ENCODE measurements at regions not wholly inside any gene's neighbourhood (a gene's known extent, or its start where the extent isn't known, plus 50 kb on each side); places are given as distances from the start of the nearest gene placed in this dataset.

DNA sequence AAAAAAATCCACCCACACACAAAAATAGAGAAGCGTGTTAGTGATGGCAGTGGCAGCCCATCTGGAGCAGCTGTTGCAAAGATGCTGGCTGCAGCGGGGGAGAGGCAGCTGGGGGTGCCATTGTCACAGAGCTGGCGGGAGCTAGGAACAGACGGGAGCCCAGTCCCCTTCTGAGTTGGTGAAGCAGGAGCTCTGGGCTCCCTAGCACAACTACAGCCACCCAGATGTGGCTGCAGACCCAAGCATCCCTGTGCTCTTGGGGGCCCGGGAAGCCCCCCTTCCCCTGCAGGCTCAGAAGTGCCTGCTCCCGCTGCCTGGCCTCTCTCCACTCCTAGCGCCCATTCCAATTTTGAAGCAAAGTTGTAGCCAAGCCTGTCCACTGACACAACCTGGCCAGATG is 366.6 kb upstream of the MC4R start:
- Histone ChIP-seq H3K27me3 (ENCODE audit: control insufficient read depth, insufficient read depth, low read length) (no peaks in the 10 kb centered on the region), H3K27ac (ENCODE audit: insufficient read depth, low read length) (no peak overlapping the region), H3K4me3 (replicated peaks in 1 of 4; ENCODE audit: control extremely low read depth in 1 of 4, insufficient read depth in 1 of 4, low read depth in 3 of 4, low read length in 4 of 4) (no peak overlapping the region)

GRCh38 chr18:60740313-60740712 is 367.7 kb upstream of the MC4R start:
- H3K27ac ChIP-seq (ENCODE audit: insufficient read depth, low read length) = no peak overlapping the region
- H4K20me1 ChIP-seq (ENCODE audit: control insufficient read depth, extremely low read depth, insufficient read depth, low read length) = no peaks in the 10 kb centered on the region
- H3K4me1 ChIP-seq (ENCODE audit: control insufficient read depth, extremely low read depth, insufficient read depth, low read length) = no peaks in the 10 kb centered on the region
- no peak overlapping the region for H3K4me2 ChIP-seq (ENCODE audit: extremely low read depth, insufficient read depth, low read length)
- DNase-seq (ENCODE audit: low read depth in 2 of 2) = no peak
- no peak overlapping the region for H3K4me3 ChIP-seq (replicated peaks in 1 of 4; ENCODE audit: control extremely low read depth in 1 of 4, insufficient read depth in 1 of 4, low read depth in 3 of 4, low read length in 4 of 4)
- no peaks in the 10 kb centered on the region for H3K27me3 ChIP-seq (ENCODE audit: control insufficient read depth, insufficient read depth, low read length)
- no peaks in the 10 kb centered on the region for H3K9me3 ChIP-seq (ENCODE audit: control insufficient read depth, insufficient read depth, low read depth, low read length)
- no peak for TF ChIP-seq EZH2 (IDR thresholded peaks at IDR 0.05; ENCODE audit: low read length, missing control alignments)
- TF ChIP-seq, protein P1, sequence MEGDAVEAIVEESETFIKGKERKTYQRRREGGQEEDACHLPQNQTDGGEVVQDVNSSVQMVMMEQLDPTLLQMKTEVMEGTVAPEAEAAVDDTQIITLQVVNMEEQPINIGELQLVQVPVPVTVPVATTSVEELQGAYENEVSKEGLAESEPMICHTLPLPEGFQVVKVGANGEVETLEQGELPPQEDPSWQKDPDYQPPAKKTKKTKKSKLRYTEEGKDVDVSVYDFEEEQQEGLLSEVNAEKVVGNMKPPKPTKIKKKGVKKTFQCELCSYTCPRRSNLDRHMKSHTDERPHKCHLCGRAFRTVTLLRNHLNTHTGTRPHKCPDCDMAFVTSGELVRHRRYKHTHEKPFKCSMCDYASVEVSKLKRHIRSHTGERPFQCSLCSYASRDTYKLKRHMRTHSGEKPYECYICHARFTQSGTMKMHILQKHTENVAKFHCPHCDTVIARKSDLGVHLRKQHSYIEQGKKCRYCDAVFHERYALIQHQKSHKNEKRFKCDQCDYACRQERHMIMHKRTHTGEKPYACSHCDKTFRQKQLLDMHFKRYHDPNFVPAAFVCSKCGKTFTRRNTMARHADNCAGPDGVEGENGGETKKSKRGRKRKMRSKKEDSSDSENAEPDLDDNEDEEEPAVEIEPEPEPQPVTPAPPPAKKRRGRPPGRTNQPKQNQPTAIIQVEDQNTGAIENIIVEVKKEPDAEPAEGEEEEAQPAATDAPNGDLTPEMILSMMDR (conservative IDR thresholded peaks at IDR 0.05 in 1 of 2, IDR thresholded peaks at IDR 0.05 in 1 of 2; ENCODE audit: low read depth in 1 of 2, low read length in 2 of 2) = no peak
- no peaks in the 10 kb centered on the region for H3K79me2 ChIP-seq (ENCODE audit: control insufficient read depth, insufficient read depth, low read length)
- H3K9ac ChIP-seq (ENCODE audit: insufficient read depth, low read length) = no peak overlapping the region
- no peaks in the 10 kb centered on the region for H3K36me3 ChIP-seq (ENCODE audit: control insufficient read depth, insufficient read depth, low read length)
- H2AFZ ChIP-seq (ENCODE audit: low read length) = no peak overlapping the region

More for the DNA sequence above, 366.6 kb upstream of the MC4R start:
- no peak overlapping the region for H2AFZ ChIP-seq (ENCODE audit: low read length)
- no peaks in the 10 kb centered on the region for H3K79me2 ChIP-seq (ENCODE audit: control insufficient read depth, insufficient read depth, low read length)
- H3K9me3 ChIP-seq (ENCODE audit: control insufficient read depth, insufficient read depth, low read depth, low read length) = no peaks in the 10 kb centered on the region
- no peaks in the 10 kb centered on the region for H4K20me1 ChIP-seq (ENCODE audit: control insufficient read depth, extremely low read depth, insufficient read depth, low read length)
- H3K36me3 ChIP-seq (ENCODE audit: control insufficient read depth, insufficient read depth, low read length) = no peaks in the 10 kb centered on the region
- no peak overlapping the region for H3K4me2 ChIP-seq (ENCODE audit: extremely low read depth, insufficient read depth, low read length)
- TF ChIP-seq, protein P1 (conservative IDR thresholded peaks at IDR 0.05 in 1 of 2, IDR thresholded peaks at IDR 0.05 in 1 of 2; ENCODE audit: low read depth in 1 of 2, low read length in 2 of 2) = no peak
- TF ChIP-seq EZH2 (IDR thresholded peaks at IDR 0.05; ENCODE audit: low read length, missing control alignments) = no peak
- no peak overlapping the region for H3K9ac ChIP-seq (ENCODE audit: insufficient read depth, low read length)
- no peak for DNase-seq (ENCODE audit: low read depth in 2 of 2)
- no peaks in the 10 kb centered on the region for H3K4me1 ChIP-seq (ENCODE audit: control insufficient read depth, extremely low read depth, insufficient read depth, low read length)

- H3K79me2 ChIP-seq (ENCODE audit: control insufficient read depth, insufficient read depth, low read length) = no peaks in the 10 kb centered on the region
- H3K4me3 ChIP-seq (replicated peaks in 1 of 4; ENCODE audit: control extremely low read depth in 1 of 4, insufficient read depth in 1 of 4, low read depth in 3 of 4, low read length in 4 of 4) = no peak overlapping the region
- no peak overlapping the region for H3K27ac ChIP-seq (ENCODE audit: insufficient read depth, low read length)
- no peaks in the 10 kb centered on the region for H3K36me3 ChIP-seq (ENCODE audit: control insufficient read depth, insufficient read depth, low read length)
- H3K9me3 ChIP-seq (ENCODE audit: control insufficient read depth, insufficient read depth, low read depth, low read length) = no peaks in the 10 kb centered on the region
- H3K27me3 ChIP-seq (ENCODE audit: control insufficient read depth, insufficient read depth, low read length) = no peaks in the 10 kb centered on the region
- no peaks in the 10 kb centered on the region for H4K20me1 ChIP-seq (ENCODE audit: control insufficient read depth, extremely low read depth, insufficient read depth, low read length)
- no peak for DNase-seq (ENCODE audit: low read depth in 2 of 2)
- no peak overlapping the region for H3K9ac ChIP-seq (ENCODE audit: insufficient read depth, low read length)
- H2AFZ ChIP-seq (ENCODE audit: low read length) = no peak overlapping the region
- no peak overlapping the region for H3K4me2 ChIP-seq (ENCODE audit: extremely low read depth, insufficient read depth, low read length)
- no peaks in the 10 kb centered on the region for H3K4me1 ChIP-seq (ENCODE audit: control insufficient read depth, extremely low read depth, insufficient read depth, low read length)
- no peak for TF ChIP-seq EZH2 (IDR thresholded peaks at IDR 0.05; ENCODE audit: low read length, missing control alignments)
- TF ChIP-seq, protein P1 (conservative IDR thresholded peaks at IDR 0.05 in 1 of 2, IDR thresholded peaks at IDR 0.05 in 1 of 2; ENCODE audit: low read depth in 1 of 2, low read length in 2 of 2) = no peak
Measured at GRCh38 chr18:60746491-60746890, 373.9 kb upstream of the MC4R start.

Measured in fibroblast of lung (primary cell).